Cardiac fibroblast (primary cell): ENCODE measurements at regions not wholly inside any gene's neighbourhood (a gene's known extent, or its start where the extent isn't known, plus 50 kb on each side); places are given as distances from the start of the nearest gene placed in this dataset.

Source experiments
- DNase-seq, 2 donors: peaks; one replicate each; pipeline versions ENCODE4 v3.0.0 to v3.0.0-alpha.2; 2010; ENCODE audit warnings: low read depth in 2 of 2
- H3K4me3 ChIP-seq, 2 donors: replicated peaks in 1 of 2; 1 replicate in 1 of 2; 2 replicates in 1 of 2; pipeline ENCODE4 v1.5.1; 2011; ENCODE audit warnings: low read depth in 2 of 2, low read length in 2 of 2, mild to moderate bottlenecking in 2 of 2, moderate library complexity in 1 of 2
- CTCF ChIP-seq: IDR thresholded peaks from one replicate; pipeline ENCODE4 v1.5.1; 2011; ENCODE audit warnings: low read depth, mild to moderate bottlenecking, low read length, inconsistent platforms

DNA sequence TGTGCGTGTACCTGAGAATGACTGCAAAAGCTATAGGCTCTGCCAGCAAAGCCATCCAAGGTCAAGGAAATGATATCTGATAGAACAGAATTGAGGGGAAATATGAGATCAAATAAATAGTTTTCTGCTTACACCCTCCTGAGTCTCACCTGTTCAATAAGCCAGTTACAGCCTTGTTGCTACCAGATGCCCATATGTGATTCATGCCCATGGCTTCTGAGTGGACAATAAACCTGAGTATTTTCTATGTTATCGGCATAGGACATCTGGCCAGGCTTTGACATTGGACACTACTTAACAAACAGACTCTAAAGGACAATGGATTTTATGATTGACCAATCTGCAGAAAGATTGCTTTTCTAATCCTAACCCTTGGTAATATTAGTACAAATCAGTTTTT lies 297.9 kb downstream of the LRATD1 start:
- DNase-seq = no peak
- no peak overlapping the region for H3K4me3 ChIP-seq

DNA sequence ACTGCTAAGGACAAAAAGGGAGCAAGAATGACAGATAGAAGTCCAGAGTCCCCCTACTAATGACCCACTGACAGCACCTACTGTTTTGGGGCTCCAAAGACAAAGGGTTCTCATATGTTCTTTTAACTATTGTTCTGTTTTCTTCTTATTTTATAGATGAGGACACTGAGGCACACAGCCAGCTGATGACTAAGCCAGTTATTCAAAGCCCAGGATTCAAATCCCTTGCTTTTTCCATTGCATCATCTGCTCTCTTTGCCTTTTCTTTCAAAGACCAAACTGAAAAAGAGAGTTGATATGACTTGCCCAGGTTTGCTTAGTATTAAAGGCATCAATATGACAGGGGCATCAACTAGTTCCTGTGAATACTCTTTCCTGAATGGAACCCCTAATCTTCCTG lies 299.8 kb downstream of the LRATD1 start:
- TF ChIP-seq CTCF = no peak
- H3K4me3 ChIP-seq = no peak overlapping the region
- peak in 1 of 2 donors; percentile 0 for DNase-seq

More for the DNA sequence above, 297.9 kb downstream of the LRATD1 start:
- TF ChIP-seq CTCF = no peak

DNA sequence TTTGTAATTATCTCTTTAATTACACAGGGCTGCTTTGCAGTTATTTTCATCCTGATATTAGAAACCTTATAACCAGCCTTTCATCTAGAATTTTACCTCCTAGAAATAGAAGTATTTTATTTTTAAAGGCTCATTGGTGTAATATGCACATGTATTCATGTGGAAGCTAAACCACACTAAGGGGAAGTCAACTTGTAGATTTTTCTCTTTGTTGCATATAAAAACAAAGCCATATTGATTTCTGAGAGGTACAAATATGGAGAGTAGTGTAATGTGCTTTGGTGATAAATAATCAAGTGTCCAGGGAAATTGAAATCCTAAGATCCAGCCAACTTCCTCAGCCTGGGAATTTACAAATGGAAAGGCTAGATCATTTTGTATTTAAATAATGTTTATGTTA lies 301.2 kb downstream of the LRATD1 start:
- H3K4me3 ChIP-seq = no peak overlapping the region
- DNase-seq = no peak
- TF ChIP-seq CTCF = no peak

DNA sequence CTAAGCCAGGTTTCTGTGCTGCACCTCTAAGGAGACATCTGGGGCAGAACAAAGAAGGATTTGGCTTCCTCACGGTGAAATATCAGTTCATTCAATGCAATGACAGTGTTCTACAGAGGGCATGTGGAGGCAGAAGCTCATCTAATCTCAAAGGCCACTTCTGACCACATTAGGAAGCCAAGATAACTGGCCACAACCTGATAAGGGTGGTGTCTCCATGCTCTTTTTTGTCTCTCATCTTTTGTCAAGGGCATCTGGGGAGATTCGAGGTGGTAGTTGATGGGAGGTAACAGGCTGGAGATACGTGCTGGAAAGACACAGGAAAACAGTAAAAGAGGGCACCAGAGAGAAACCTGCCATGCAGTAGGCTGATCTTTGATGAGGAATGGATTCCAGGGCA lies 303.9 kb downstream of the LRATD1 start:
- TF ChIP-seq CTCF = no peak
- no peak overlapping the region for H3K4me3 ChIP-seq
- no peak for DNase-seq

- no peak for TF ChIP-seq CTCF
- DNase-seq = no peak
- H3K4me3 ChIP-seq = no peak overlapping the region
Observed at GRCh38 chr2:14937336-14937735, 304.8 kb downstream of the LRATD1 start.

DNA sequence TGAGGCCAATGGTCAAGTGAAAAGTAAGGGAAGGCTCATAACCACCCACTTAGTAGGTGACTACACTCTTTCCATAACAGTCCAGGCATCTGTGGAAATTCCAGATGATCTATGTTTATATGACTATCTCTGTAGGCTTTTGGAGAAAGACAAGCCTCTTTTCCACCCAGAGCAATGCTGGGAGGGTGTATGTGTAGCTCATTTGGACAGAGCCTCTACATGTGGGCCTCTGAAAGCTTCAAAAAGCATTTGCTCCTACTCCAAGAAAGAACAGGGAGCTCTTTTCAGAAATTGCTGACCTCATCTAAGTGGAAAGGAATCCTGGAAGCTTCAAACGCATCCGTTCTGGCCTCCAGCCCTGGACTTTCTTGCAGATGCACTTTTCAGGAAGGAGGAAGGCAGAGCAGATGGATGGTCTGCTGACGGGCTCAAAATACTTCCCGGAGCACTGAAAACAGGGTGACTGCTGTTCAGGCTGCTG lies 308.7 kb downstream of the LRATD1 start:
- no peak for DNase-seq
- no peak for TF ChIP-seq CTCF
- no peak overlapping the region for H3K4me3 ChIP-seq

GRCh38 chr2:14942987-14943386 lies 310.5 kb downstream of the LRATD1 start:
- DNase-seq = no peak
- no peak for TF ChIP-seq CTCF
- no peak overlapping the region for H3K4me3 ChIP-seq
